Neuronal stem cell (in vitro differentiated cells): ENCODE measurements at regions not wholly inside any gene's neighbourhood (a gene's known extent, or its start where the extent isn't known, plus 50 kb on each side); places are given as distances from the start of the nearest gene placed in this dataset.

Experiments used
- DNase-seq: peaks from one replicate; pipeline ENCODE4 v3.0.0-alpha.2; 2013; ENCODE audit warnings: low spot score
- H2AFZ ChIP-seq: one replicate; pipeline ENCODE4 v1.6.1; 2013; ENCODE audit warnings: mild to moderate bottlenecking, low read length, inconsistent platforms
- H2AK5ac ChIP-seq: 2 replicates; pipeline ENCODE4 v1.6.1; 2013; ENCODE audit warnings: low read depth, mild to moderate bottlenecking, inconsistent platforms, low read length, moderate library complexity, mixed read lengths
- H2BK120ac ChIP-seq: 2 replicates; pipeline ENCODE4 v1.6.1; 2013; ENCODE audit warnings: low read depth, mild to moderate bottlenecking, inconsistent platforms, low read length, moderate library complexity, mixed read lengths
- H2BK12ac ChIP-seq: one replicate; pipeline ENCODE4 v1.6.1; 2013; ENCODE audit warnings: low read length, inconsistent platforms
- H2BK15ac ChIP-seq: 2 replicates; pipeline ENCODE4 v1.6.1; 2013; ENCODE audit warnings: mild to moderate bottlenecking, low read length, inconsistent platforms, mixed read lengths
- H2BK5ac ChIP-seq: one replicate; pipeline ENCODE4 v1.6.1; 2013; ENCODE audit warnings: inconsistent platforms, mild to moderate bottlenecking, low read length, moderate library complexity
- H3K14ac ChIP-seq: one replicate; pipeline ENCODE4 v1.6.1; 2013; ENCODE audit warnings: low read length, inconsistent platforms
- H3K18ac ChIP-seq: 2 replicates; pipeline ENCODE4 v1.6.1; 2013; ENCODE audit warnings: low read length, inconsistent platforms
- H3K23ac ChIP-seq: 2 replicates; pipeline ENCODE4 v1.6.1; 2013; ENCODE audit warnings: low read depth, mild to moderate bottlenecking, mixed read lengths, low read length, inconsistent platforms; ENCODE audit not compliant: poor library complexity
- H3K27ac ChIP-seq: replicated peaks from 3 replicates; pipeline ENCODE4 v1.5.1; 2013; ENCODE audit warnings: low read length, inconsistent platforms
- H3K27me3 ChIP-seq, 3 experiments: 2 replicates each; pipeline ENCODE4 v1.6.1; 2013; ENCODE audit warnings: low read length in 3 of 3, mild to moderate bottlenecking in 2 of 3, inconsistent platforms in 1 of 3, low read depth in 1 of 3, mixed read lengths in 1 of 3, moderate library complexity in 1 of 3; ENCODE audit not compliant: control insufficient read depth in 3 of 3, insufficient read depth in 3 of 3
- H3K36me3 ChIP-seq, 2 donors: replicated peaks in 1 of 2; 2 replicates each; pipeline ENCODE4 v1.6.1; 2013; ENCODE audit warnings: low read length in 2 of 2; ENCODE audit not compliant: control insufficient read depth in 2 of 2, insufficient read depth in 2 of 2
- H3K4ac ChIP-seq: 2 replicates; pipeline ENCODE4 v1.6.1; 2013; ENCODE audit warnings: inconsistent platforms, mild to moderate bottlenecking, low read length, moderate library complexity
- H3K4me1 ChIP-seq, 2 donors: 1 replicate in 1 of 2; 2 replicates in 1 of 2; pipeline ENCODE4 v1.6.1; 2013; ENCODE audit warnings: low read length in 2 of 2, low read depth in 1 of 2; ENCODE audit not compliant: control insufficient read depth in 2 of 2, insufficient read depth in 1 of 2
- H3K4me2 ChIP-seq: one replicate; pipeline ENCODE4 v1.6.1; 2013; ENCODE audit warnings: mild to moderate bottlenecking, low read length, inconsistent platforms; ENCODE audit not compliant: insufficient read depth, poor library complexity, severe bottlenecking
- H3K4me3 ChIP-seq, 2 donors: 2 replicates each; pipeline ENCODE4 v1.5.1; 2013; ENCODE audit warnings: low read length in 2 of 2, mild to moderate bottlenecking in 2 of 2, inconsistent platforms in 1 of 2, moderate library complexity in 1 of 2
- H3K79me1 ChIP-seq: one replicate; pipeline ENCODE4 v1.6.1; 2013; ENCODE audit warnings: low read depth, mild to moderate bottlenecking, inconsistent platforms, low read length, moderate library complexity
- H3K9ac ChIP-seq: one replicate; pipeline ENCODE4 v1.6.1; 2013; ENCODE audit warnings: mild to moderate bottlenecking, low read depth, low read length, inconsistent platforms; ENCODE audit not compliant: poor library complexity
- H3K9me3 ChIP-seq, 2 donors: replicated peaks in 1 of 2; 2 replicates each; pipeline versions ENCODE3 to v1.6.1; 2013; ENCODE audit warnings: low read length in 2 of 2, mild to moderate bottlenecking in 2 of 2, inconsistent platforms in 1 of 2, low read depth in 1 of 2, mixed read lengths in 1 of 2, moderate library complexity in 1 of 2; ENCODE audit not compliant: control insufficient read depth in 2 of 2, insufficient read depth in 1 of 2
- H4K8ac ChIP-seq: one replicate; pipeline ENCODE4 v1.6.1; 2013; ENCODE audit warnings: low read depth, mild to moderate bottlenecking, inconsistent platforms, low read length, moderate library complexity
- H4K91ac ChIP-seq: one replicate; pipeline ENCODE4 v1.6.1; 2013; ENCODE audit warnings: low read length, low read depth, mild to moderate bottlenecking, inconsistent platforms; ENCODE audit not compliant: poor library complexity
- WGBS, 2 donors: extraction: QIAGEN DNeasy Blood & Tissue Kit; methylation state at CpG; one replicate each; pipeline ENCODE4 v1.1.7; 2013; ENCODE audit warnings: missing lambda C conversion rate in 2 of 2, mixed read lengths in 1 of 2; ENCODE audit not compliant: insufficient read length in 2 of 2, insufficient replicate concordance in 1 of 2; ENCODE audit errors: extremely low coverage in 2 of 2; 5-methylcytosine and 5-hydroxymethylcytosine counted together

GRCh38 chr2:136213836-136214235 is 95.9 kb upstream of the CXCR4 start:
- H3K23ac ChIP-seq, result no peak overlapping the region
- no peak overlapping the region for H4K91ac ChIP-seq
- H2BK120ac ChIP-seq, result no peak overlapping the region
- H3K4ac ChIP-seq, result no peak overlapping the region
- no peak overlapping the region for H2AFZ ChIP-seq
- H3K9me3 ChIP-seq, result no peaks in the 10 kb centered on the region
- no peak overlapping the region for H2BK15ac ChIP-seq
- no peak overlapping the region for H3K4me3 ChIP-seq
- H3K27ac ChIP-seq, result no peak overlapping the region
- no peak for DNase-seq
- WGBS, 2 donors, result no CpG with 5 or more reads among the region's 3 CpGs
- no peak overlapping the region for H3K14ac ChIP-seq
- no peak overlapping the region for H4K8ac ChIP-seq
- no peaks in the 10 kb centered on the region for H3K36me3 ChIP-seq
- no peak overlapping the region for H3K9ac ChIP-seq
- peaks cover 0 to 14% of the 10 kb centered on the region in 2 donors for H3K4me1 ChIP-seq
- peak overlapping the region; percentile 9 for H3K18ac ChIP-seq
- H2AK5ac ChIP-seq, result no peak overlapping the region
- no peaks in the 10 kb centered on the region for H3K27me3 ChIP-seq
- H2BK5ac ChIP-seq, result no peak overlapping the region
- H3K4me2 ChIP-seq, result no peak overlapping the region
- no peaks in the 10 kb centered on the region for H3K79me1 ChIP-seq
- no peak overlapping the region for H2BK12ac ChIP-seq

- Histone ChIP-seq H3K79me1 (no peaks in the 10 kb centered on the region), H2BK5ac (no peak overlapping the region), H2BK15ac (no peak overlapping the region), H2BK120ac (no peak overlapping the region), H3K4me3 (no peak overlapping the region), H3K14ac (no peak overlapping the region), H4K91ac (no peak overlapping the region), H3K18ac (no peak overlapping the region), H2AK5ac (no peak overlapping the region), H3K27me3 (no peaks in the 10 kb centered on the region), H3K9ac (no peak overlapping the region), H3K27ac (no peak overlapping the region), H2BK12ac (no peak overlapping the region), H3K36me3 (no peaks in the 10 kb centered on the region), H3K23ac (no peak overlapping the region), H3K9me3 (no peaks in the 10 kb centered on the region), H3K4me1 (peaks cover 0 to 14% of the 10 kb centered on the region in 2 donors), H4K8ac (no peak overlapping the region), H3K4ac (no peak overlapping the region), H3K4me2 (no peak overlapping the region), H2AFZ (no peak overlapping the region)
- WGBS, 2 donors, result no CpG with 5 or more reads among the region's 5 CpGs
- DNase-seq, result no peak
Measured at GRCh38 chr2:136212426-136213378, 94.8 kb upstream of the CXCR4 start.

DNA sequence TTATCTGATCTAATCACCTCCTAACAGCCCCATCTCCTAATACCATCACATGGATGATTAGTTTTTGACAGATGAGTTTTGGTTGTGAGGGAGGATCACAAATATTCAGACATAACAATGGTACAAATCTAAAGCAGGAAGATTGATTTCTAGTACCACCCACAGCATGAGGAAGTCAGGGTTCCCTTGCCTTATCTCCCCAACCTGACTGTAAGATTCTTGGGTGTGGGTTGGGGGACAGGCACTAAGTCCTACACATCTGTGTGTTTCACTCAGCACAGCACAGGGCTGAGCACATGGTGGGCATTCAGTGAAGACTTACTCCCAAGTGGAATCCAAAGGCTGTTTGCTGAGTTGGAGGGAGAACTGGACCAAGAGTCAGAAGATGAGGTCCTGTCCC is 93.8 kb upstream of the CXCR4 start:
- no peak for DNase-seq
- Histone ChIP-seq H2BK15ac (no peak overlapping the region), H3K4me1 (peaks cover 0 to 14% of the 10 kb centered on the region in 2 donors), H3K79me1 (no peaks in the 10 kb centered on the region), H2AFZ (no peak overlapping the region), H4K8ac (no peak overlapping the region), H3K9me3 (no peaks in the 10 kb centered on the region), H3K4ac (no peak overlapping the region), H4K91ac (no peak overlapping the region), H2BK12ac (no peak overlapping the region), H3K36me3 (no peaks in the 10 kb centered on the region), H2BK5ac (no peak overlapping the region), H2BK120ac (no peak overlapping the region), H3K9ac (no peak overlapping the region), H3K23ac (no peak overlapping the region), H3K14ac (no peak overlapping the region), H3K27me3 (no peaks in the 10 kb centered on the region), H3K27ac (no peak overlapping the region), H2AK5ac (no peak overlapping the region), H3K4me2 (no peak overlapping the region), H3K18ac (peak overlapping the region; percentile 50), H3K4me3 (no peak overlapping the region)

GRCh38 chr2:136210822-136211221 is 92.9 kb upstream of the CXCR4 start:
- Histone ChIP-seq H2AFZ (no peak overlapping the region), H3K36me3 (no peaks in the 10 kb centered on the region), H3K27me3 (no peaks in the 10 kb centered on the region)

More at GRCh38 chr2:136210822-136211221, 92.9 kb upstream of the CXCR4 start:
- H4K91ac ChIP-seq, result no peak overlapping the region
- H3K18ac ChIP-seq, result no peak overlapping the region
- H3K23ac ChIP-seq, result no peak overlapping the region
- no peak overlapping the region for H2BK12ac ChIP-seq
- no peak overlapping the region for H3K4me2 ChIP-seq
- H2BK5ac ChIP-seq, result no peak overlapping the region
- H3K4me1 ChIP-seq, result peaks cover 0 to 8% of the 10 kb centered on the region in 2 donors
- H3K79me1 ChIP-seq, result no peaks in the 10 kb centered on the region
- H4K8ac ChIP-seq, result no peak overlapping the region
- no peak overlapping the region for H3K4me3 ChIP-seq
- no peak overlapping the region for H3K4ac ChIP-seq
- no peak overlapping the region for H3K27ac ChIP-seq
- DNase-seq, result no peak
- no peaks in the 10 kb centered on the region for H3K9me3 ChIP-seq
- H3K9ac ChIP-seq, result no peak overlapping the region
- H2BK15ac ChIP-seq, result no peak overlapping the region
- no peak overlapping the region for H2AK5ac ChIP-seq
- H3K14ac ChIP-seq, result no peak overlapping the region
- no peak overlapping the region for H2BK120ac ChIP-seq
